K562 (cell line): ENCODE measurements at regions not wholly inside any gene's neighbourhood (a gene's known extent, or its start where the extent isn't known, plus 50 kb on each side); places are given as distances from the start of the nearest gene placed in this dataset.

Experiments
- ATAC-seq: fragments of 200-7000 bp; cut with Tn5 transposase; 3 replicates; pipeline ENCODE4 v1.9.1; 2020; ENCODE audit warnings: moderate library complexity
- BruUV-seq: library from RNA; stranded (reverse); fragments of 400-500 nt; replicated peaks from 2 replicates; lab custom pipeline; 2021; lab: Mats Ljungman, UMichigan
- CTCF ChIA-PET: fragments of 300-600 bp; formaldehyde crosslinking; extraction: SDS; loops from one replicate; lab custom pipeline; 2021; ENCODE audit warnings: low intra/inter-chr PET ratio; lab: Yijun Ruan, JAX
- POLR2A ChIA-PET: fragments of 300-600, 350-650 bp; sonication (Branson Sonifier 250); formaldehyde crosslinking; extraction: SDS; loops from one replicate; lab custom pipeline; 2021; ENCODE audit warnings: antibody characterized with exemption, inconsistent platforms; lab: Yijun Ruan, JAX
- DNase-seq, 4 experiments: peaks; one replicate each; pipeline versions ENCODE4 v3.0.0 to v3.0.0-alpha.2; 2011 to 2018; ENCODE audit warnings: low spot score in 3 of 4, mixed read lengths in 3 of 4; ENCODE audit errors: extremely low read depth in 1 of 4
- FAIRE-seq: peaks from 2 replicates; lab custom pipeline; 2011; peaks lifted over from hg19 to GRCh38; lab: Jason Lieb, UNC
- H2AFZ ChIP-seq: 2 replicates; pipeline ENCODE4 v1.6.0; 2011; ENCODE audit warnings: low read depth, low read length, control low read depth, inconsistent platforms
- H3K27ac ChIP-seq: fragments of 200-600 bp; 3 replicates; pipeline ENCODE4 v1.8.0; 2011; ENCODE audit warnings: low read depth, mild to moderate bottlenecking, control low read depth, inconsistent platforms, low read length, moderate library complexity, mixed read lengths; ENCODE audit errors: extremely low read depth
- H3K27me3 ChIP-seq, 2 experiments: fragments of 300-600 bp in 1 of 2; 2 replicates in 1 of 2; 3 replicates in 1 of 2; pipeline versions ENCODE4 v1.6.0 to v1.8.0; 2011; ENCODE audit warnings: inconsistent platforms in 2 of 2, low read length in 2 of 2, mild to moderate bottlenecking in 1 of 2, mixed read lengths in 1 of 2, moderate library complexity in 1 of 2; ENCODE audit not compliant: control insufficient read depth in 2 of 2, insufficient read depth in 2 of 2
- H3K36me3 ChIP-seq: fragments of 300-600 bp; 3 replicates; pipeline ENCODE4 v1.8.0; 2011; ENCODE audit warnings: mild to moderate bottlenecking, low read length, inconsistent platforms; ENCODE audit not compliant: control insufficient read depth, insufficient read depth
- H3K4me1 ChIP-seq, 2 experiments: fragments of 200-600 bp in 1 of 2; replicated peaks in 1 of 2; 2 replicates in 1 of 2; 3 replicates in 1 of 2; pipeline versions ENCODE4 v1.5.1 to v1.8.0; 2011; ENCODE audit warnings: inconsistent platforms in 2 of 2, low read length in 2 of 2, mild to moderate bottlenecking in 1 of 2, mixed read lengths in 1 of 2, moderate library complexity in 1 of 2; ENCODE audit not compliant: control insufficient read depth in 2 of 2, insufficient read depth in 2 of 2
- H3K4me2 ChIP-seq: 2 replicates; pipeline ENCODE4 v1.6.1; 2011; ENCODE audit warnings: low read length, control low read depth, inconsistent platforms, mixed read lengths; ENCODE audit not compliant: insufficient read depth
- H3K4me3 ChIP-seq: fragments of 200-600 bp; sonication (generic), shearing (Covaris generic); 2 replicates; pipeline ENCODE4 v1.5.1; 2016; ENCODE audit warnings: control low read depth, inconsistent platforms
- H3K79me2 ChIP-seq: fragments of 200-600 bp; 3 replicates; pipeline ENCODE4 v1.8.0; 2011; ENCODE audit warnings: low read length, inconsistent platforms; ENCODE audit not compliant: control insufficient read depth, insufficient read depth
- H3K9ac ChIP-seq, 2 experiments: 2 replicates each; pipeline versions ENCODE4 v1.6.0 to v1.6.1; 2011; ENCODE audit warnings: low read depth in 2 of 2, low read length in 2 of 2, control low read depth in 1 of 2, inconsistent platforms in 1 of 2, mild to moderate bottlenecking in 1 of 2, mixed read lengths in 1 of 2; ENCODE audit not compliant: insufficient read depth in 1 of 2
- H3K9me1 ChIP-seq: one replicate; pipeline ENCODE4 v1.6.0; 2011; ENCODE audit warnings: inconsistent platforms, mild to moderate bottlenecking, low read length, moderate library complexity; ENCODE audit not compliant: control insufficient read depth, insufficient read depth
- H3K9me3 ChIP-seq: replicated peaks from 2 replicates; pipeline ENCODE4 v1.5.1; 2011; ENCODE audit warnings: low read depth, low read length, inconsistent platforms; ENCODE audit not compliant: control insufficient read depth, insufficient read depth
- H4K20me1 ChIP-seq: replicated peaks from 2 replicates; pipeline ENCODE4 v1.6.1; 2011; ENCODE audit warnings: low read length, inconsistent platforms, mixed read lengths; ENCODE audit not compliant: control insufficient read depth, insufficient read depth
- ATF7 ChIP-seq: fragments of 450-650 bp; IDR thresholded peaks from 2 replicates; pipeline ENCODE4 v1.7.1; 2014; ENCODE audit warnings: mild to moderate bottlenecking, moderate library complexity
- CREB3 ChIP-seq: fragments of 450-650 bp; conservative IDR thresholded peaks from 2 replicates; pipeline ENCODE4 v1.6.1; 2016; ENCODE audit warnings: missing genetic modification characterization, low read depth, mild to moderate bottlenecking, missing compliant biosample characterization, moderate library complexity
- ETS2 ChIP-seq: IDR thresholded peaks from 2 replicates; pipeline ENCODE4 v1.6.1; 2016; ENCODE audit warnings: borderline replicate concordance, missing genetic modification characterization, mild to moderate bottlenecking, moderate library complexity, missing compliant biosample characterization; ENCODE audit not compliant: poor library complexity, severe bottlenecking
- MBD1 ChIP-seq: fragments of 250-450 bp; sonication (Bioruptor Pico); IDR thresholded peaks from 2 replicates; pipeline ENCODE4 v1.8.0; 2022; ENCODE audit warnings: inconsistent platforms
- MCM2 ChIP-seq: fragments of 450-650 bp; IDR thresholded peaks from 2 replicates; pipeline ENCODE4 v1.6.1; 2017; ENCODE audit warnings: low read depth, mild to moderate bottlenecking
- NFRKB ChIP-seq: fragments of 450-650 bp; IDR thresholded peaks from 2 replicates; pipeline ENCODE4 v1.6.1; 2016; ENCODE audit warnings: low read depth
- NUFIP1 ChIP-seq: fragments of 450-650 bp; IDR thresholded peaks from 2 replicates; pipeline ENCODE4 v1.6.1; 2018; ENCODE audit not compliant: partially characterized antibody
- POLR2G ChIP-seq: fragments of 200-400 bp; formaldehyde crosslinking; IDR thresholded peaks from 2 replicates; pipeline ENCODE4 v1.6.1; 2017; ENCODE audit warnings: low read depth, mild to moderate bottlenecking, antibody characterized with exemption, low read length, moderate library complexity
- ZBTB2 ChIP-seq: fragments of 450-650 bp; IDR thresholded peaks from 2 replicates; pipeline ENCODE4 v1.6.1; 2016; ENCODE audit warnings: antibody characterized with exemption
- ZBTB8A ChIP-seq: fragments of 450-650 bp; IDR thresholded peaks from 2 replicates; pipeline ENCODE4 v1.6.1; 2018; ENCODE audit warnings: mild to moderate bottlenecking, moderate library complexity; ENCODE audit not compliant: partially characterized antibody
- ZNF347 ChIP-seq: fragments of 450-650 bp; formaldehyde crosslinking; IDR thresholded peaks from 2 replicates; pipeline ENCODE4 v1.4.0; 2020; ENCODE audit warnings: low read depth, mild to moderate bottlenecking, moderate library complexity
- ZNF583 ChIP-seq: fragments of 250-450 bp; sonication (Bioruptor Pico); IDR thresholded peaks from 2 replicates; pipeline ENCODE4 v1.4.0; 2020
- ZNF668 ChIP-seq: fragments of 250-450 bp; sonication (Bioruptor Pico); IDR thresholded peaks from 2 replicates; pipeline ENCODE4 v1.8.0; 2022; ENCODE audit warnings: mild to moderate bottlenecking, inconsistent platforms
- WGBS: fragments of 100-300 bp; shearing (Covaris generic); methylation state at CpG from one replicate; pipeline ENCODE4 v1.1.6; 2016; ENCODE audit warnings: low coverage, mixed read lengths; ENCODE audit not compliant: insufficient coverage; ENCODE audit errors: missing lambda C conversion rate; 5-methylcytosine and 5-hydroxymethylcytosine counted together
- in situ Hi-C: fragments of 300-500 bp; cut with MboI; formaldehyde crosslinking; loops from 4 replicates; pipeline ENCODE4 v1.15.0; 2018; ENCODE audit warnings: inconsistent platforms, mixed read lengths
- intact Hi-C: fragments of 100-400 bp; cut with micrococcal nuclease; formaldehyde crosslinking; loops from 2 replicates; pipeline ENCODE4 v1.14.2; 2022

- TF ChIP-seq MBD1 (CRISPR knock-in tag) (no peak), ZBTB8A (no peak)
- TF ChIP-seq, all 486 proteins: peak for 10
Observed at GRCh38 chr16:87163637-87164036, 153.6 kb downstream of the C16orf95 start (continued).

- WGBS, result 0% methylated on average over 4 of the region's 4 CpGs
- H2AFZ ChIP-seq, result no peak overlapping the region
- POLR2A ChIA-PET, result interaction anchor here (0.6 kb wide), 1 partner anchor 177 kb away, joined by 3 read pairs; no protein-coding TSS in a partner anchor
- no peaks in the 10 kb centered on the region for H3K9me3 ChIP-seq
- intact Hi-C loops, result no loop called here
- no peaks in the 10 kb centered on the region for H3K36me3 ChIP-seq
- no peak for DNase-seq
- peaks cover 0 to 4% of the 10 kb centered on the region in 2 experiments; a peak in 3 of 5 replicates for H3K4me1 ChIP-seq
- H3K4me2 ChIP-seq, result no peak overlapping the region
- no peaks in the 10 kb centered on the region for H3K79me2 ChIP-seq
- no TSS peak for BruUV-seq
- no peak for FAIRE-seq
- no peak overlapping the region for H3K27ac ChIP-seq
- H3K27me3 ChIP-seq, result peaks cover 7 to 18% of the 10 kb centered on the region in 2 experiments; a peak in 3 of 5 replicates
- H4K20me1 ChIP-seq, result no peaks in the 10 kb centered on the region
- H3K4me3 ChIP-seq, result no peak overlapping the region
- no peak overlapping the region for H3K9ac ChIP-seq
- in situ Hi-C loops, result no loop called here
- no peak for ATAC-seq
- CTCF ChIA-PET, result no interaction called here
- H3K9me1 ChIP-seq, result no peaks in the 10 kb centered on the region
- TF ChIP-seq ZNF347 (CRISPR knock-in tag), result no peak
- TF ChIP-seq ZBTB2, result no peak
- TF ChIP-seq ZNF583, result no peak
- no peak for TF ChIP-seq POLR2G
- no peak for TF ChIP-seq MCM2
- no peak for TF ChIP-seq ETS2 (tag)
- no peak for TF ChIP-seq NFRKB
- no peak for TF ChIP-seq NUFIP1
- TF ChIP-seq CREB3 (tag), result no peak
- no peak for TF ChIP-seq ZNF668 (CRISPR knock-in tag)
- TF ChIP-seq ATF7, result no peak
Observed at GRCh38 chr16:87165151-87165550, 152.0 kb downstream of the C16orf95 start.
